ENCODE measurements at regions not wholly inside any gene's neighbourhood (a gene's known extent, or its start where the extent isn't known, plus 50 kb on each side); places are given as distances from the start of the nearest gene placed in this dataset.

DNA sequence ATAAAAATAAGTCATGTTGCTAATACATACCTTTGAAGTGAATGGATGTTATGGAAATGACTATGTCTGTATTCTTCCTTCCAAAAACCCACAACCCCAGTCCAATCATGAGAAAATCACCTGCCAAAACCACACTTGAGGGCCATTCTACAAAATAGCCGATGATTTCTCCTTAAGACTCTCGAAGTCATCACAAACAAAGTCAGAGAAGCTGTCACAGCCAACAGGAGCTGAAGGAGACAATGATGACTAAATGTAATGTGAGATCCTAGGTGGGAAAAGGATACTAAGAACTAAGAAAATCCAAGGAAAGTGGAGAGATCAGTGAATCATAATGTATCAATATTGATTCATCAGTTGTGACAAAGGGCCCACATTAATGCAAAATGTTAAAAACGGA lies 432.9 kb upstream of the DYNLRB2 start:
- TF ChIP-seq CTCF (IDR thresholded peaks at IDR 0.05; ENCODE audit: insufficient read depth, low read length, poor library complexity, severe bottlenecking) (no peak), EZH2phosphoT487 (conservative IDR thresholded peaks at IDR 0.05; ENCODE audit: low read length) (no peak)

Measured in SU-DHL-6 (cell line).